ENCODE measurements at regions not wholly inside any gene's neighbourhood (a gene's known extent, or its start where the extent isn't known, plus 50 kb on each side); places are given as distances from the start of the nearest gene placed in this dataset.
"Not testable (repeated sequence)": the region's sequence is repeated elsewhere in the genome, so short reads cannot be mapped to it uniquely, and the experiment has no call there.

DNA sequence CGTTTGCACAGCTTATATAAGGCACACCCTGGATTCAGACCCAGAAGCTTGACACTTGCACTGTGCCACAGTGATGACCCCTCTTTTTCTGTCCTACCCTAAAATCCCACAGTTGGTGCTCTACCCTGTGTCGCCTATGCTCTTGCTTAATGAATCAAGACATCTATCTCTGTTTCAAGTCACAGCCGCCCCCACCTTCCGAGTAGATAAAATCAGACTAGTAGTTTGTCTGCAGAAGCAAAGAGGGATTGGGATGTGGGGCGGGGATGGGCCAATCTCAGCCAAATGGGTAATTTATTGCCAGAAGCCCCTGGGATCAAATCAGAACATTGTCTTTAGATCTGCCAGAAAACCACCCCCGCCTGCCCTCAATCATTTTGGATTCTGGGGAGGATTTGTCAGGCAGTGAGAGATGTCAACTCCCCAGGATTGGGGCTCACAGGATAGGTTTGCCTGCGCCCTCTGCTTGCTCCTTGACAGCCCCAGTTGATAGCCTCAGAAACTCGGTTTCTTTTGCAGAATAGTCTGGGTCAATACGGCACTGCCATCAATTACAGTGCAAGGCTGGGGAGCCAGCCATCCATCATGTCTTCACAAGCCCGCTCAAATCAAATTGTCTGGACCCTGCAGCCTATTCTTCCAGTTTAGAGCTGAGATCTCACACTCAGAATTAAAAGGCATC, 520.8 kb downstream of the GRIN2A start:
- no peaks in the 10 kb centered on the region for H3K36me3 Mint-ChIP-seq (ENCODE audit: insufficient read depth)
- no peaks in the 10 kb centered on the region for H3K4me1 Mint-ChIP-seq (ENCODE audit: low read depth in 2 of 2)
- no peaks in the 10 kb centered on the region for H3K27me3 Mint-ChIP-seq
- peaks cover 2 to 7% of the 10 kb centered on the region in 2 donors for H3K9me3 Mint-ChIP-seq
- H3K4me3 Mint-ChIP-seq = no peak overlapping the region
- H3K27ac Mint-ChIP-seq = no peak overlapping the region
- DNase-seq (no peak), ATAC-seq (replicated peaks) (no peak)

DNA sequence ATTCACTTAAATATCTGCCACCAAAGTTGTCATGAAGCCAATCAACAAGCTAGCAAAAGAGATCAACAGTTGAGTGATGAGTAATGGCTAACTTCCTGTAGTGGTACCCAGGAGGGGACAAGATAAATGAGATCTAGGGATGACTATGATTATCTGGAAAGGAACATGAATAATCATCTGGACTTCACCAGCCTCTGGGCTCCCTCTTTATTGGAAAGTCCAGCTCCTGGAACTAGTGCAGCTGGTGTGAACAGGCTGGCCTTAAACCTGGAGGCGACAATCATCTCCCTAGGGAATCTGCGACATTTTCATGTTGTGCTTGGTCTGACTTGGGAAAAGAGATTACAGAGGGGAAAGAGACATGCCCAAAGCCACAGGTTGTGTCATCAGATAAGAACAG, 518.6 kb downstream of the GRIN2A start:
- DNase-seq = no peak
- no peak overlapping the region for H3K4me3 Mint-ChIP-seq
- H3K27ac Mint-ChIP-seq = no peak overlapping the region
- no peaks in the 10 kb centered on the region for H3K36me3 Mint-ChIP-seq (ENCODE audit: insufficient read depth)
- no peak for ATAC-seq (replicated peaks)
- peaks cover 0 to 5% of the 10 kb centered on the region in 2 donors for H3K9me3 Mint-ChIP-seq
- no peaks in the 10 kb centered on the region for H3K4me1 Mint-ChIP-seq (ENCODE audit: low read depth in 2 of 2)
- H3K27me3 Mint-ChIP-seq = no peaks in the 10 kb centered on the region

DNA sequence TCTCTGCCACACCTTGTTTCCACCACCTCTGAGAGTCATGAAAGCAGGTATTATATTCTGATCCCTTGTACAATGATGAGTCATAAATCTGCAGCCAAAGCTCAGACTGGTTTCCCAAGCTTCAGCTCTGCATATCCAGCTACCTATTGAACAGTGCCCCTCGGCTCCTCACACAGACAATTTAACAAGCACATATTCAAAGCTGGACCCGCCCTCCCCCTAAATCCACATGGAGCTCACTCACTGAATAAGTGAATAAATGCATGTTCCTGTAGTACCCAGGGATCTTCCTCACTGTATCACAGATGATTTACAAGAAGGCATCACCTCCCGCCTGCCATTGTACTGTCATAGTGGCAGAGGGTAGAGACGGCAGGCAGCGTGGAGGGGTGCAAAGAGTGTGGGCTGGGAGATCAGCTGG, 516.4 kb downstream of the GRIN2A start:
- no peak for DNase-seq
- Mint-ChIP-seq H3K27me3 (no peaks in the 10 kb centered on the region), H3K27ac (no peak overlapping the region), H3K4me1 (ENCODE audit: low read depth in 2 of 2) (no peaks in the 10 kb centered on the region), H3K4me3 (no peak overlapping the region), H3K9me3 (peaks cover 0 to 4% of the 10 kb centered on the region in 2 donors), H3K36me3 (ENCODE audit: insufficient read depth) (no peaks in the 10 kb centered on the region)
- ATAC-seq (replicated peaks) = no peak

DNA sequence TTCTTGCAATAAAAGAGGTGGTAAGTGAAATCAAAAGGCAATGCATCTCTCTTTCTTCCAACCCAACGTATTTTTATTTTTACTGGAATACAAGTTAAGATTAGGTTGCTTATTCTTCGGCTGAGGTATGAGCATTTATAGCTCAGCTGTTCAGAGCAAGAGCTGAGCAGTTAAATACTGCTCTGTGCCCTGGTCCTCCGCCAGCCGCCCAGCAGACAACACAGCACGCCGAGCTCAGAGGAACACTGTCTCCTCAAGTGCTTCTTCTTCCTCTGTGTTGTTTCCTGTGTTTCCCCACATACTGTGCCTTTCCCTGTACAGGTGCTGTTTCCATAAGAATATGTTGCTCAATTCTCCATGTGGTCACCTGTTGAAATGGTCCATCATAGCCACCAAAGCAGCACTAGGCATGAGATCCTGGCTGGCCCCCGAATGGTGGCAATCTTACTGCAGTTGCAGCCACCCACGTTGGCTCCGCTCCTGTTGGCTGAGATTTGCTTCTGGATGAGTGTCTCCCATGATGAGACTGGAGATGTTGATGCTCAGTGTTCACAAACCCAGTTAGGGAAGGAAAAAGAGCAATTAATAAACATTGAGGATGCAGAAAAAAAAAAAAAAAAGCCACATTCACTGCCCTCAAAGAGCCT, 515.3 kb downstream of the GRIN2A start:
- no peaks in the 10 kb centered on the region for H3K36me3 Mint-ChIP-seq (ENCODE audit: insufficient read depth)
- no peak overlapping the region for H3K4me3 Mint-ChIP-seq
- H3K27me3 Mint-ChIP-seq = no peaks in the 10 kb centered on the region
- no peak for DNase-seq
- no peaks in the 10 kb centered on the region for H3K4me1 Mint-ChIP-seq (ENCODE audit: low read depth in 2 of 2)
- H3K9me3 Mint-ChIP-seq = peaks cover 0 to 4% of the 10 kb centered on the region in 2 donors
- no peak for ATAC-seq (replicated peaks)
- no peak overlapping the region for H3K27ac Mint-ChIP-seq

DNA sequence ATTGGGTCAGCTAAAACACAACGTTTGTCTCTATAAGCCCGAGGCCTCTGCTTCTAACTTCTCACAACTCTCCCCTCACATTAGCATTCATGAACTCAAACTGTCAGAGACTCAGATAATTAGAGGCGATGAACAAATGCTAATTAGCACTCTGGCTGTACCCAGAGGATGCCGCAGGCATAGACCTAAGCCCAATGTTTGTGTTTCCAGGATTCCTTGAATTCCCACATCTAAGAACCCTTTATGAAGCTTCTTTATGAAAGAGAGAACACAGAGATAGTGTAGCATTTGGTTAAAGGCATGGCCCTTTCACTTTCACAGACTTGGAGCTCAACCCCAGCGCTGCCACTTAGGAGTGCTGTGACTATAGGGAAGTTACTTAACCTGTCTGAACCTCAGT, 512.2 kb downstream of the GRIN2A start:
- no peak overlapping the region for H3K27ac Mint-ChIP-seq
- H3K4me1 Mint-ChIP-seq (ENCODE audit: low read depth in 2 of 2) = no peaks in the 10 kb centered on the region
- peaks cover 1 to 4% of the 10 kb centered on the region in 2 donors for H3K9me3 Mint-ChIP-seq
- no peak for DNase-seq
- H3K4me3 Mint-ChIP-seq = no peak overlapping the region
- no peaks in the 10 kb centered on the region for H3K36me3 Mint-ChIP-seq (ENCODE audit: insufficient read depth)
- no peak for ATAC-seq (replicated peaks)
- peaks cover 0 to 3% of the 10 kb centered on the region in 2 donors for H3K27me3 Mint-ChIP-seq

DNA sequence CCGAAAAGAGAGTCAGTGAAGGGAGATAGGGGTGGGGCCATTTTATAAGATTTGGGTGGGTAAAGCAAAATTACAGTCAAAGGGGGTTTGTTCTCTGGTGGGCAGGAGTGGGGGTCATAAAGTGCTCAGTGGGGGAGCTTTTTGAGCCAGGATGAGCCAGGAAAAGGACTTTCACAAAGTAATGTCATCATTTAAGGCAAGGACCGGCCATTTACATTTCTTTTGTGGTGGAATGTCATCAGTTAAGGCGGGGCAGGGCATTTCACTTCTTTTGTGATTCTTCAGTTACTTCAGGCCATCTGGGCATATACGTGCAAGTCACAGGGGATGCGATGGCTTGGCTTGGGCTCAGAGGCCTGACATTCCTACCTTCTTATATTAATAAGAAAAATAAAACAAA, 511.6 kb downstream of the GRIN2A start:
- H3K4me1 Mint-ChIP-seq (ENCODE audit: low read depth in 2 of 2); DNase-seq; H3K27ac Mint-ChIP-seq; H3K4me3 Mint-ChIP-seq; H3K27me3 Mint-ChIP-seq; H3K36me3 Mint-ChIP-seq (ENCODE audit: insufficient read depth); ATAC-seq (replicated peaks); H3K9me3 Mint-ChIP-seq: not testable (repeated sequence)

DNA sequence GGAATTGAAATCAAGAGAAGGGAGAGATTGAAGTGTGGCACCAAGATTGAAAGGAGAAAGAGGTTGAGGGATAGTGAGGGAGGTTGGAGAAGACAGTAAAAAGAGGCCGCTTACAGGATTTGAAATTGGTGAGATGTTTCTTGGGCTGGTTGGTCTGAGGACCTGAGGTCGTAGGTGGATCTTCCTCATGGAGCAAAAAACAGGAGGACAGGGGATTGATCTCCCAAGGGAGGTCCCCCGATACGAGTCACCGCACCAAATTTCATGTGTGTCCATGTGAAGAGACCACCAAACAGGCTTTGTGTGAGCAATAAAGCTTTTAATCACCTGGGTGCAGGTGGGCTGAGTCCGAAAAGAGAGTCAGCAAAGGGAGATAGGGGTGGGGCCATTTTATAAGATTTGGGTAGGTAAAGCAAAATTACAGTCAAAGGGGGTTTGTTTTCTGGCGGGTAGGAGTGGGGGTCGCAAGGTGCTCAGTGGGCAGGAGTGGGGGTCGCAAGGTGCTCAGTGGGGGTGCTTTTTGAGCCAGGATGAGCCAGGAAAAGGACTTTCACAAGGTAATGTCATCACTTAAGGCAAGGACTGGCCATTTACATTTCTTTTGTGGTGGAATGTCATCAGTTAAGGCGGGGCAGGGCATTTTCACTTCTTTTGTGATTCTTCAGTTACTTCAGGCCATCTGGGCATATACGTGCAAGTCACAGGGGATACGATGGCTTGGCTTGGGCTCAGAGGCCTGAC, 505.5 kb downstream of the GRIN2A start:
- Mint-ChIP-seq H3K27me3 (peaks cover 0 to 19% of the 10 kb centered on the region in 2 donors), H3K9me3 (peaks cover 1 to 16% of the 10 kb centered on the region in 2 donors)
- not testable (repeated sequence) for DNase-seq; H3K27ac Mint-ChIP-seq; H3K4me1 Mint-ChIP-seq (ENCODE audit: low read depth in 2 of 2); H3K4me3 Mint-ChIP-seq; H3K36me3 Mint-ChIP-seq (ENCODE audit: insufficient read depth); ATAC-seq (replicated peaks)

DNA sequence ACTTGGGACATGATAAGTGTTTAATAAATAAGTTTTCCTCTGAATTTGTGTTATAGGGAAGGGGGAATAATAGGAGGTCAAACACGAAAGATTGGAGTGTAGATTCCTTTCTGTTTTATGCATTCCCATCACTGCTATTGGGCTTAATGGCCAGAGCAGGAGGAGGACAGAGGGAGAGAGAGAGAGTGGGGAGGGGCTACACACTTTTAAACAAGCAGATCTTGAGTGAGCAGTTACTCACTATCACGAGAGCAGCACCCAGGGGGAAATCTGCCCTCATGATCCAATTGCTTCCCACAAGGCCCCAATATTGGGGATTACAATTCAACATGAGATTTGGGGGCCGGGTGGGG, 505.0 kb downstream of the GRIN2A start:
- Mint-ChIP-seq H3K4me3 (no peak overlapping the region), H3K4me1 (ENCODE audit: low read depth in 2 of 2) (no peaks in the 10 kb centered on the region), H3K27ac (no peak overlapping the region), H3K9me3 (peaks cover 1 to 16% of the 10 kb centered on the region in 2 donors), H3K27me3 (peaks cover 0 to 19% of the 10 kb centered on the region in 2 donors), H3K36me3 (ENCODE audit: insufficient read depth) (no peaks in the 10 kb centered on the region)
- ATAC-seq (replicated peaks) (no peak), DNase-seq (no peak)

DNA sequence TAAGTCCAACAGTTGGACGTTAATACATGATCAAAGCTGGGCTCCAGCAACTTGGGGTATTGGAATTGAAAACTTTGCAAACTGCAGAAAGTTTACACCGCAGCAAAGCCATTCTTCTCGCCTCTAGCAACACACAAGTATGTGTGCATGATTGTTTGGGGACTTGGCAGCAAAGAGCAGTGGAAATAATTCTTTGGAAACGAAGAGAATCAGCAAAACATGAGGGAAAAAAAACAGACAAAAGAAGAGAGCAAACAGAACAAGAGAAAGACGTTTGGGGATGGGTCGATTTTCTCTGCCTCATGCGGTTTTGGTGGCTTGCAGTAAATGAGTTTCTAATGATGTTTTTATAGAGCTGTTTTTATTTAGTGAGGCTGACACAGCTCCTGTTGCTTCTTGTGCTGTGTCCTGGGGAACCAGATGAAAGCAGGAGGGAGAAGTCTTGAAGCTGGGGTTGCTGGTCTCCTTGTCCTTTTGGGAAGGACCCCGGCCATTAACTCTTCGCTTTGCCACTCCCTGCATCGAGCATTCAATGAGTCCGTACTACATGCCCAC, 502.9 kb downstream of the GRIN2A start:
- H3K4me3 Mint-ChIP-seq = no peak overlapping the region
- no peaks in the 10 kb centered on the region for H3K36me3 Mint-ChIP-seq (ENCODE audit: insufficient read depth)
- H3K9me3 Mint-ChIP-seq = peaks cover 10 to 29% of the 10 kb centered on the region in 2 donors
- no peaks in the 10 kb centered on the region for H3K4me1 Mint-ChIP-seq (ENCODE audit: low read depth in 2 of 2)
- no peak overlapping the region for H3K27ac Mint-ChIP-seq
- DNase-seq (no peak), ATAC-seq (replicated peaks) (no peak)
- peaks cover 0 to 19% of the 10 kb centered on the region in 2 donors for H3K27me3 Mint-ChIP-seq

DNA sequence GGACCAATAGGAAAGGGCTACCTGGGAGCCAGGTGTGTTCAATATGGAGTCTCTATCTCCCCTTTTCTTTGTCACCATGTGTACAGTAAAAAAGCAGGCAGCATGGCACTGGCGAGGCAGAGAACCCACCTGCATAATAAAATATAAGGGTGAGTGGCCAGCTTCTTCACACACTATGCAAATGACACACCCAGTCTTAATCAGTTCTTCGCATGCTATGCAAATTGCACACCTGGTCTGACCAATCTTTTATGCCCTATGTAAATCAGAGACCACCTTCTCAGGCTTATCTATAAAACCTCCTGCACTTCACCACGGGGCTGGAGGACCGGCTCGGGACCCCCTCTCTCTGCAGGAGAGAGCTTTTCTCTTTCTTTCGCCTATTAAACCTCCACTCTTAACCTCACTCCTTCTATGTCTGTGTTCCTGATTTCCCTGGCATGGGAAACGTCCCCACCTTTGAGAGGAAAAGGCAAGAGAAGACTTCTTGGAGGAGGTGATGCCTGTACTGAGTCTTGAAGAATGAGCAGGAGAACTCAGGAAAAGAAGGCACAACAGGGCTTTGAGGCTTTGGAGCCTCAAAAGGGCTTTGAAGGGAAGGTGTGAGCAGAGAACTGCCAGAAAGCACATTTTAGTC, 502.1 kb downstream of the GRIN2A start:
- Mint-ChIP-seq H3K9me3 (peaks cover 10 to 26% of the 10 kb centered on the region in 2 donors), H3K27ac (no peak overlapping the region), H3K4me3 (no peak overlapping the region), H3K4me1 (ENCODE audit: low read depth in 2 of 2) (no peaks in the 10 kb centered on the region), H3K36me3 (ENCODE audit: insufficient read depth) (no peaks in the 10 kb centered on the region), H3K27me3 (peaks cover 0 to 15% of the 10 kb centered on the region in 2 donors)
- DNase-seq (no peak), ATAC-seq (replicated peaks) (no peak)

DNA sequence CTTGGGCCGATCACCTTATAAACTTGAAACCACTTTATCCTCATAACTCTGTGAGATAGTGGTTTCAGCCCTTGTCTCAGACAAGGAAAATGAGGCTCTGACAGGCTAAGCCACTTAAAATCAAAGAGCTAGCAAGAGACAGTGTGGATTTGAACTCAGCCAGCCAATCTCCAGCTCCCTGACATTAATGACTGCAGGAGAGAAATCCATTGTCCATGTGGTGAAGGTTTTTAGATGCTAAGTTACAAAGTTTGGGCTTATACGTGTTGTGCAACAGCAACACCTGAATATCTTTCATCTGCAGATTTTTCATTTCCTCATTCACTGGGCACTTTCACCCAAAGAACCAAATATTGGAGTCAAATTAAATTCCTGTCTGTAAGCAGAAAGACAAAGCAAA, 501.3 kb downstream of the GRIN2A start:
- H3K27me3 Mint-ChIP-seq = peaks cover 0 to 6% of the 10 kb centered on the region in 2 donors
- DNase-seq = no peak
- no peaks in the 10 kb centered on the region for H3K36me3 Mint-ChIP-seq (ENCODE audit: insufficient read depth)
- ATAC-seq (replicated peaks) = no peak
- no peak overlapping the region for H3K4me3 Mint-ChIP-seq
- H3K27ac Mint-ChIP-seq = no peak overlapping the region
- H3K4me1 Mint-ChIP-seq (ENCODE audit: low read depth in 2 of 2) = no peaks in the 10 kb centered on the region
- peaks cover 10 to 18% of the 10 kb centered on the region in 2 donors for H3K9me3 Mint-ChIP-seq

DNA sequence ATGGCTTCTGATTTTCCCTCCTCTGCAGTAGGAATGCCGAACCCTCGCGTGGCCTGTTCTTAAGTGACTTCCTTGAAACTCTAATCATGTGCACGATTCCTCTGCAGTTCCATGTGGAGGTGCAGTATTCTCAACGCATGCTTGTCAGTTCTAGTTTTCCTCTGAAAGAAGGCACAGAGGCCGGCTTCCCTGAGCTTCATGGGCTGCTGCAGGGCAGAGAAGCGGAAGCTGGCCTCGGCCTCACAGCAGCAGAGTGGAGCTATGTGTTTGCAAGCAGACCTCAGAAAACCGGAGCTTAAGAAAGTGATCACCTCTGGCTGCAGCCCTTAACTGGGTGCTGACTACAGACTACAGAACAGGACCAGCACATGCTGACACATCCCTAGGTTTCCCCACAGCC, 500.7 kb downstream of the GRIN2A start:
- peaks cover 0 to under 1% of the 10 kb centered on the region in 2 donors for H3K27me3 Mint-ChIP-seq
- peaks cover 8 to 13% of the 10 kb centered on the region in 2 donors for H3K9me3 Mint-ChIP-seq
- no peaks in the 10 kb centered on the region for H3K4me1 Mint-ChIP-seq (ENCODE audit: low read depth in 2 of 2)
- no peak for DNase-seq
- H3K36me3 Mint-ChIP-seq (ENCODE audit: insufficient read depth) = no peaks in the 10 kb centered on the region
- ATAC-seq (replicated peaks) = no peak
- H3K4me3 Mint-ChIP-seq = no peak overlapping the region
- H3K27ac Mint-ChIP-seq = no peak overlapping the region

DNA sequence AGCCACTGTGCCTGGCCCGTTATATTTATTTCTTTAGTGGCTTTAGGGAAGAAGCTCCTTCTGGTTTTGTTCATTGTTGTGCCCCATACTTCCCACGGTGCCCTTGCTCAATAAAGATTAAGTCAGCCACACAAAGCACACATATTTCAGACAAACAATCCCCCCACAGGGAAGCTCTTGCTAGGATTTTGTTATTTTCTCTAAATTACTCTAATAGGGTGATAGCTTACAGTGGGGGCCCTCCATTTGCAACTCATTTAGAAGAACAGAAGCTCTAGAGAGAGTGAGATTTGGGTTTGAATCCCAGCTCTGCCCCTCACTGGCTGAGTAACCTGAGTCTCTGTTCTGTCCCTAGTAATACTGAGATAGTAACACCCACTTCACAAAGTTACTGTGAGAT, 499.9 kb downstream of the GRIN2A start:
- Mint-ChIP-seq H3K36me3 (ENCODE audit: insufficient read depth) (no peaks in the 10 kb centered on the region), H3K9me3 (peaks cover 8 to 12% of the 10 kb centered on the region in 2 donors), H3K27me3 (no peaks in the 10 kb centered on the region), H3K27ac (no peak overlapping the region), H3K4me1 (ENCODE audit: low read depth in 2 of 2) (no peaks in the 10 kb centered on the region), H3K4me3 (no peak overlapping the region)
- no peak for DNase-seq
- no peak for ATAC-seq (replicated peaks)
